NCI-H1417 (cell line): ENCODE measurements at regions not wholly inside any gene's neighbourhood (a gene's known extent, or its start where the extent isn't known, plus 50 kb on each side); places are given as distances from the start of the nearest gene placed in this dataset.
A peak's percentile ranks its signal among the peaks of the same experiment; 100 is the strongest.
"Not testable (repeated sequence)": the region's sequence is repeated elsewhere in the genome, so short reads cannot be mapped to it uniquely, and the experiment has no call there.

Experiments
- DNase-seq, 3 experiments: peaks; one replicate each; lab custom pipeline; 2025; lab: John Stamatoyannopoulos, UW

DNA sequence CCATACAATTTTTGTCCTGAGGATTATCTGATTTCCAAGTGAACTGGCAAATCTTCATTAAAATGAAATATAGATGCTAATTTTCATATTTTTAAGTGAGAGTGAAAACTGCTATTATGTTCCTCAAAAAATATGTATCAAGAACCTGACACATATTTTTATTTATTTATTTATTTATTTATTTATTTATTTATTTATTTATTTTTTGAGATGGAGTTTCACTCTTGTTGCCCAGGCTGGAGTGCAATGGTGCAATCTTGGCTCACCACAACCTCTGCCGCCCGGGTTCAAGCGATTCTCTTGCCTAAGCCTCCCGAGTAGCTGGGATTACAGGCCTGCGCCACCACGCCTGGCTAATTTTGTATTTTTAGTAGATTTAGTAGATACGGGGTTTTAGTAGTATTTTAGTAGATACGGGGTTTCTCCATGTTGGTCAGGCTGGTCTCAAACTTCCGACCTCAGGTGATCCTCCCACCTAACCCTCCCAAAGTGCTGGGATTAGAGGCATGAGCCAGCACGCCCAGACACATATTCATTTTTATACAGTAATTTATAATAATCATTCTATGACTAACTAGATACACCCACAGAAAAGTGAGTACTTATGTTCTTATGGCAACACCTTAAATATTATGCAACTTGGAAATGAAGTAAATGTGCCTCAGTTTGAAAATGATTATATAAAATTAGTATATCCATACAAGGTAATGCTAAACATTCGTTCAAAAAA is 248.3 kb downstream of the CDH7 start:
- not testable (repeated sequence) for DNase-seq

- DNase-seq, result no peak
Measured at GRCh38 chr18:65995206-65995605, 244.4 kb downstream of the CDH7 start.

GRCh38 chr18:65994302-65994701 is 243.5 kb downstream of the CDH7 start:
- DNase-seq, result no peak

- DNase-seq, result peak in 1 of 3 experiments; percentile 32
Measured at GRCh38 chr18:65990944-65991708, 240.3 kb downstream of the CDH7 start.

GRCh38 chr18:65990174-65990690 is 239.4 kb downstream of the CDH7 start:
- DNase-seq, result no peak

DNA sequence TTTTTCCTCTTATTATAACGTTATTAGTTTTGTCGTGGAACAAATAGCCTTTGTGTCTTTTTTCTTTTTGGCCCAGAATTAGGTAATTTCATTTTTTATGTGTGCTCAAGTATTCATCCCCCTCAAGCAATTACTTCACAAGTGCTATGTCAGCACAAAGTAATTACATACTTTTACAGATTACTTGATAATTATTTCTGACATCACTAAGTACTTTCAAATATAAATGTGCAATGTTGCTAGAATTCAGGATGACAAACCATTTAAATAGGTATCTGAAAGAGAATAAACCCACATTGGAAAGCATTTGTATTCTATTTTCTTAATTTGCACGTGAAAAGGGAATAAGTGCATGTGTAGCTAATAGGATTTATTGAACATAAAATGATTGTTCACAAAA is 238.2 kb downstream of the CDH7 start:
- peak in 1 of 3 experiments; percentile 52 for DNase-seq

DNA sequence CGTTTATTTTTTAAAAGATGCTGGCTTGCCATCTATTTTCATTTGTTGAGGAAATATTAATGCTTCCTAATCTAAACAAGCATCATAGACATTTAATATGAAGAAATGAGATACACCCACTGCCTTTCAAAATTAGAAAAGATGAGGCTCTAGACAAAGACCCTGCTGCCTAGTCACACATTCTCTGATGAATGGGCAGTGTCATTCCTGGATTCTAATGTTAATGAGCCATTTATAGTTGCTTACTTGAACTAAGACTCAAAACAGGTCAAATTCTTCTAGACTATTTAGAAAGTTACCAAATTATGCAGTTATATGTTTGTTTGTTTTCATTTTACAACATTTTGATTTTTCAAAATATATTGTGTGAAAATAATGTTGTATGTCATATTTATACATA is 237.6 kb downstream of the CDH7 start:
- DNase-seq, result peak in 1 of 3 experiments; percentile 37

GRCh38 chr18:65983750-65984149 is 232.9 kb downstream of the CDH7 start:
- DNase-seq, result peak in 1 of 3 experiments; percentile 60

- no peak for DNase-seq
Measured at GRCh38 chr18:65975536-65975935, 224.7 kb downstream of the CDH7 start.

DNA sequence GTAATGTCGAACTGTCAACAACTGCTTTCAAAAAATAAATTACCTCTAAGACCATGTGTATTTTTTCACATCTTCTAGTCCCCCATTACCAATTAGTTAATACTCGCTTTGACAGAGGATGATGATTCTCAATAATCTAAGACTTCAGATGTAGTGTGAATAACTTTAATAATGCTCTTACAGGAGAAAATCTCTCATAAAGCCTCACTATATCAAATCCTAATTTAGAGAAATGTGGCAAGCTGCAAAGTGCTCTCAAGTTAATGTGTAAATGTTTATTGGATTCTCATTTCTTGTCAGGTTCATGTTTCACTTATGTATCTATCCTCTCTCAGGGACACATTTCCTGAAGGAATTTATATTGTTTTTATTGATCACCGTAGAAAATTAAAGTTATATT is 223.9 kb downstream of the CDH7 start:
- no peak for DNase-seq

DNA sequence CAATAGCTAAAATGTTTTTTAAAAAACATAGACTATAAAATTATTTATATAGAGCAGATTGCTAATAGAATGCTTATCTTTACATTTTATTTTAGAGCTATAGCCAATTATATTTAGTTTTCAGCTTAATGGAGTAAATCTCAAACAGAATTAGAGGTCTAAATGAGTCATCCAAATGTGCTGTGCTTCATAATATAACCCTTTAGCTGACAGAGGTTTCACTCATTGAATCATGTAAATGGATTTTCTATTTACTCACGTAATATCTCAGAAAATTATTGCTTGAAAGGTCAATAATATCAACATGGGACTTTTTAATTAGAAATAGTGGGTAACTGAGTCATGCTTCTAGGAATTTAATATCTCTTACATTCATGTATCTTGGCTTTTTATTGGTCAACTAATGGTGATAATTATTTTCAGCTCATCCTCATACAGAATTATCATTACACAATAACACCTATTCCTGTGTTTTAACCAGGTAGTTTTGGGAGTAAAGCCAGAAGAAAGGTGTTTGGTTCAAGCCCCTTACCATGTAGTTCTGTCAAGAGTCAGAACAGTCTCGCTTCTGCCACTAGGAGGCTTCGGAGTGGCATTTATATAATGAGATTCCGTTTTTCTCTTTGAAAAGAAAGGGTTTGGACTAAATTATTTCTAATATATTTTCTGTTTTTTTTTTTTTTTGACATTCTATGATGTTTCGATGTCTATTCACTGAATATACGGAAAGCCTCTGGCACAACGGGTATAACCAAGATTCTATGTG is 217.6 kb downstream of the CDH7 start:
- DNase-seq, result peak in 1 of 3 experiments; percentile 27

DNA sequence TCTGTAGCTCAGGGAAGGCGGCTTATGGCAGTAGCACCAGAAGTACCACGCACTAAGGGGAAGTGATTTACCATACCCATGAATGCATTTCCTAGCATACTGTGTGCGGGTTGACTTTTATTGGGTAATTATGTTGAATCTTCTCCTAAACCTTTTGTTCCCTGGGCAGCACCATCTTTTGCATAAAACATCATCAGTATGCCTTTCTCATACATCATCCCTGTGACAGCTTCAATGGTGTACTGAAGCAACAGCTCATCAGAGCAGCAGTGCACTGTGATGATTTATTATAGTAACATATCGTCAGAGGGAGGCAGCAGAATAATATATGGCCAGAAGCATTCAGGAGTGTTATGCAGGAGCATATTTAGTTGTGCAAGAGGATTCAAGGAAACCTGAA is 204.9 kb downstream of the CDH7 start:
- DNase-seq, result peak; percentile 29 to 99 (median 89)

DNA sequence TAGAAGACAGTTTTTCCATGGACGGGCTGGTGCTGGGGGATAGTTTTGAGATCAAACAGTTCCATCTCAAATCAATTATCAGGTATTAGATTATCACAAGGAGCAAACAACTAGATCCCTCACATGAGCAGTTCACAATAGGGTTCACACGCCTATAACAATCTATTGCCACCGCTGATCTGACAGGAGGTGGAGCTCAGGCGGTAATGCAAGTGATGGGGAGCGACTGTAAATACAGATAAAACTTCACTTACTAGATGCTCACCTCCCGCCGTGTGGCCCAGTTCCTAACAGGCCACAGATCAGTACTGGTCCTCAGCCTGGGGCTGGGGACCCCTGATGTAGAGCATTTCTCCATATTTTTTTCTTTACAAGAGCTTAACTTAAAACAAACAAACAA is 203.6 kb downstream of the CDH7 start:
- no peak for DNase-seq

- DNase-seq, result no peak
Measured at GRCh38 chr18:65946777-65947176, 196.0 kb downstream of the CDH7 start.

GRCh38 chr18:65943268-65943667 is 192.5 kb downstream of the CDH7 start:
- no peak for DNase-seq

DNA sequence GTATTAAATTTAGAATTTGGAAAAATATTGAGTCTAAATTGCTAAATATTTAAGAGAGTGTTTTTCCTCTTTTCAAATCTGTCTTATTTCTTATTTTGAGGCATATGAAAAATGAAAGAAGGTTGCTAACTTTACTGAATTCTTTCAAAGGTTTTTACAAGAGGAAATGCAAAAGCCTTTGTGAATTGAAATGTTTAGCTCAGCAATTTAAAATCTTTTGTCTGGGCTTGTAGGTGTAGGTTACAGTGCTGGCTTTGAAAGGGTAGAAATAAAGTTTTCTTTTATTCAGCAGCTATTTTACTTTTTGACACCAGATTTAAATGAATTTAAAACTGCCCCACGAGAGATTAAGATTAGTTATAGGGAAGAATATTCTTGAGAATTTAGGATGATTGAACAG is 192.0 kb downstream of the CDH7 start:
- peak in 1 of 3 experiments; percentile 70 for DNase-seq

- DNase-seq, result no peak
Measured at GRCh38 chr18:65942104-65942503, 191.3 kb downstream of the CDH7 start.

DNA sequence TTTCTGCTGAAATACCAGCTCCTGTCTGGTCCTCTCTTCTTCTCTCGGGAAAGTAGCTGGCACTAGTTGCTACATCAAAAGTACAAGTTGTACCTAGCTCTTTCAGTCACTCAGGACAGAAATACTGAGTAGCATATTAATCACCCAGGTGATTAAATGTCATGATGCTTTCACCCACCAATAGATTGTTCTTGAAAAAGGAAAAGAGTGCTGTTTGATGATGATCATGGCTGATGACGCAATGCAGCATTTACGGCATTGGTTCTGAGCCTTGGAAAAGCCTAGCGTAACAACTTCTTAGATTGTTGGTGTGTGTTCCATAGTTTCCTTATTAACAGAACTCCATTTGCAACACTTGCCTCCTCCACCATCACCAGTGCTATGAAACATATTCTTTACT is 190.7 kb downstream of the CDH7 start:
- peak in 1 of 3 experiments; percentile 29 for DNase-seq
